ENCODE measurements at regions not wholly inside any gene's neighbourhood (a gene's known extent, or its start where the extent isn't known, plus 50 kb on each side); places are given as distances from the start of the nearest gene placed in this dataset.

GRCh38 chr19:30711296-30711695 lies 339.1 kb downstream of the ZNF536 start:
- TF ChIP-seq GATA2 (IDR thresholded peaks at IDR 0.05; ENCODE audit: low read depth, low read length) (no peak), GATA3 (IDR thresholded peaks at IDR 0.05; ENCODE audit: low read depth, low read length) (no peak)
